H1 (cell line): ENCODE measurements at regions not wholly inside any gene's neighbourhood (a gene's known extent, or its start where the extent isn't known, plus 50 kb on each side); places are given as distances from the start of the nearest gene placed in this dataset.
A peak's percentile ranks its signal among the peaks of the same experiment; 100 is the strongest.

Experiments used
- CTCF ChIA-PET: fragments of 300-600 bp; sonication (Branson Sonifier 250); formaldehyde crosslinking; loops from one replicate; lab custom pipeline; 2021; ENCODE audit not compliant: partially characterized antibody; lab: Charles Lee
- POLR2A ChIA-PET: fragments of 300-600 bp; sonication (Branson Sonifier 250); formaldehyde crosslinking; loops from one replicate; lab custom pipeline; 2021; ENCODE audit warnings: inconsistent platforms; ENCODE audit not compliant: partially characterized antibody; lab: Charles Lee
- DNase-seq, 2 experiments: peaks; one replicate each; pipeline versions ENCODE4 v3.0.0 to v3.0.0-alpha.2; 2010 to 2022; ENCODE audit warnings: low spot score in 2 of 2, low read depth in 1 of 2, mixed read lengths in 1 of 2
- FAIRE-seq: peaks from 2 replicates; lab custom pipeline; 2011; peaks lifted over from hg19 to GRCh38; lab: Jason Lieb, UNC
- H2AFZ ChIP-seq: 2 replicates; pipeline ENCODE4 v1.8.1; 2012; ENCODE audit warnings: low read length, inconsistent platforms
- H2AK5ac ChIP-seq: 2 replicates; pipeline ENCODE4 v1.6.1; 2013; ENCODE audit warnings: low read depth, low read length
- H2BK120ac ChIP-seq: replicated peaks from 2 replicates; pipeline ENCODE3; 2013; ENCODE audit warnings: low read depth, low read length, inconsistent platforms
- H2BK12ac ChIP-seq: 2 replicates; pipeline ENCODE4 v1.6.1; 2013; ENCODE audit warnings: low read depth, low read length
- H2BK15ac ChIP-seq: 2 replicates; pipeline ENCODE4 v1.6.1; 2013; ENCODE audit warnings: low read length
- H2BK20ac ChIP-seq: 2 replicates; pipeline ENCODE4 v1.6.1; 2013; ENCODE audit warnings: low read length
- H2BK5ac ChIP-seq: 2 replicates; pipeline ENCODE4 v1.6.1; 2013; ENCODE audit warnings: low read depth, low read length
- H3K14ac ChIP-seq: 2 replicates; pipeline ENCODE4 v1.6.1; 2013; ENCODE audit warnings: inconsistent platforms; ENCODE audit not compliant: insufficient read length
- H3K18ac ChIP-seq: 2 replicates; pipeline ENCODE4 v1.6.1; 2013; ENCODE audit warnings: low read length; ENCODE audit errors: extremely low read depth
- H3K23ac ChIP-seq: 2 replicates; pipeline ENCODE4 v1.6.1; 2013; ENCODE audit warnings: inconsistent platforms; ENCODE audit not compliant: insufficient read length
- H3K23me2 ChIP-seq: 2 replicates; pipeline ENCODE4 v1.6.1; 2013; ENCODE audit warnings: low read depth, low read length
- H3K27ac ChIP-seq: 2 replicates; pipeline ENCODE4 v1.6.1; 2011; ENCODE audit warnings: low read depth, low read length, inconsistent platforms
- H3K27me3 ChIP-seq, 4 experiments: replicated peaks in 1 of 4; 1 replicate in 1 of 4; 2 replicates in 3 of 4; pipeline versions ENCODE4 v1.6.1 to v1.8.1; 2011 to 2013; ENCODE audit warnings: low read length in 3 of 4, mild to moderate bottlenecking in 3 of 4, inconsistent platforms in 2 of 4, mixed read lengths in 2 of 4, moderate library complexity in 1 of 4; ENCODE audit not compliant: control insufficient read depth in 3 of 4, insufficient read depth in 3 of 4; ENCODE audit errors: extremely low read depth in 1 of 4
- H3K36me3 ChIP-seq, 4 experiments: 2 replicates each; pipeline versions ENCODE4 v1.6.1 to v1.8.1; 2011 to 2013; ENCODE audit warnings: mild to moderate bottlenecking in 4 of 4, low read length in 3 of 4, moderate library complexity in 2 of 4, control low read depth in 1 of 4, inconsistent platforms in 1 of 4; ENCODE audit not compliant: insufficient read depth in 4 of 4, control insufficient read depth in 2 of 4
- H3K4ac ChIP-seq: replicated peaks from 2 replicates; pipeline ENCODE3; 2013; ENCODE audit warnings: low read length, low read depth, mixed read lengths, inconsistent platforms; ENCODE audit not compliant: insufficient read length
- H3K4me1 ChIP-seq, 4 experiments: replicated peaks in 1 of 4; 1 replicate in 1 of 4; 2 replicates in 3 of 4; pipeline versions ENCODE4 v1.6.1 to v1.8.1; 2011 to 2013; ENCODE audit warnings: low read length in 3 of 4, inconsistent platforms in 2 of 4, mixed read lengths in 1 of 4; ENCODE audit not compliant: insufficient read depth in 4 of 4, control insufficient read depth in 3 of 4
- H3K4me2 ChIP-seq, 2 experiments: 2 replicates each; pipeline versions ENCODE4 v1.6.1 to v1.8.1; 2011 to 2013; ENCODE audit warnings: low read depth in 2 of 2, low read length in 2 of 2, control low read depth in 1 of 2, inconsistent platforms in 1 of 2, mild to moderate bottlenecking in 1 of 2; ENCODE audit not compliant: insufficient read depth in 1 of 2
- H3K4me3 ChIP-seq, 4 experiments: fragments of 200-600, 300-600 bp in 1 of 4; sonication (generic), shearing (Covaris generic), sonication (Bioruptor Twin) in 1 of 4; 2 replicates each; pipeline versions ENCODE4 v1.5.1 to v1.8.1; 2011 to 2016; ENCODE audit warnings: low read length in 4 of 4, low read depth in 3 of 4, control low read depth in 2 of 4, inconsistent platforms in 2 of 4, mild to moderate bottlenecking in 2 of 4, mixed read lengths in 1 of 4, moderate library complexity in 1 of 4; ENCODE audit not compliant: insufficient read depth in 2 of 4; ENCODE audit errors: extremely low read depth in 1 of 4
- H3K56ac ChIP-seq: replicated peaks from 2 replicates; pipeline ENCODE3; 2013; ENCODE audit warnings: low read depth, mild to moderate bottlenecking, mixed read lengths, low read length, inconsistent platforms; ENCODE audit not compliant: insufficient read length
- H3K79me1 ChIP-seq: 2 replicates; pipeline ENCODE4 v1.6.1; 2013; ENCODE audit warnings: low read depth, low read length, control low read depth
- H3K79me2 ChIP-seq, 2 experiments: 2 replicates each; pipeline versions ENCODE4 v1.6.1 to v1.8.1; 2012 to 2013; ENCODE audit warnings: low read length in 2 of 2, mild to moderate bottlenecking in 2 of 2, inconsistent platforms in 1 of 2; ENCODE audit not compliant: insufficient read depth in 2 of 2, control insufficient read depth in 1 of 2
- H3K9ac ChIP-seq, 4 experiments: replicated peaks in 1 of 4; 1 replicate in 1 of 4; 2 replicates in 3 of 4; pipeline versions ENCODE4 v1.6.1 to v1.8.1; 2011 to 2013; ENCODE audit warnings: low read depth in 3 of 4, low read length in 3 of 4, control low read depth in 2 of 4, mild to moderate bottlenecking in 2 of 4, moderate library complexity in 2 of 4, inconsistent platforms in 1 of 4; ENCODE audit errors: extremely low read depth in 1 of 4
- H3K9me3 ChIP-seq, 2 experiments: 2 replicates each; pipeline versions ENCODE4 v1.6.1 to v1.8.1; 2012 to 2013; ENCODE audit warnings: mild to moderate bottlenecking in 2 of 2, moderate library complexity in 2 of 2, control low read depth in 1 of 2, inconsistent platforms in 1 of 2, low read depth in 1 of 2, low read length in 1 of 2, mixed read lengths in 1 of 2; ENCODE audit not compliant: insufficient read depth in 2 of 2
- H4K20me1 ChIP-seq, 2 experiments: replicated peaks in 1 of 2; 2 replicates each; pipeline versions ENCODE3 to v1.8.1; 2011 to 2013; ENCODE audit warnings: inconsistent platforms in 2 of 2, low read length in 2 of 2, mild to moderate bottlenecking in 1 of 2; ENCODE audit not compliant: insufficient read depth in 2 of 2, control insufficient read depth in 1 of 2
- H4K5ac ChIP-seq: 2 replicates; pipeline ENCODE4 v1.6.1; 2013; ENCODE audit warnings: low read length, low read depth, mixed read lengths, inconsistent platforms; ENCODE audit not compliant: insufficient read length
- H4K8ac ChIP-seq: 2 replicates; pipeline ENCODE4 v1.8.0; 2013; ENCODE audit warnings: mild to moderate bottlenecking, moderate library complexity, low read length, inconsistent platforms; ENCODE audit not compliant: insufficient read depth; ENCODE audit errors: extremely low read depth
- H4K91ac ChIP-seq: replicated peaks from 2 replicates; pipeline ENCODE3; 2013; ENCODE audit warnings: low read length, mixed read lengths, inconsistent platforms; ENCODE audit not compliant: insufficient read length
- ATF2 ChIP-seq: IDR thresholded peaks from 2 replicates; pipeline ENCODE4 v1.6.1; 2012; ENCODE audit warnings: low read length, inconsistent platforms
- EZH2 ChIP-seq: fragments of 200-600 bp; sonication (generic); IDR thresholded peaks from 2 replicates; pipeline ENCODE4 v1.7.1; 2012; ENCODE audit warnings: low read depth, mild to moderate bottlenecking, moderate library complexity, low read length, inconsistent platforms; ENCODE audit not compliant: severe bottlenecking
- POLR2AphosphoS5 ChIP-seq: IDR thresholded peaks from 2 replicates; pipeline ENCODE4 v1.6.1; 2011; ENCODE audit warnings: low read depth, low read length
- RFX5 ChIP-seq: IDR thresholded peaks from 2 replicates; pipeline ENCODE4 v1.6.1; 2011; ENCODE audit warnings: low read depth, low read length, improper control_type of control experiment, borderline replicate concordance
- RNF2 ChIP-seq: fragments of 200-900, 300-1000 bp; sonication (generic); IDR thresholded peaks from 2 replicates; pipeline ENCODE4 v1.7.1; 2016; ENCODE audit warnings: borderline replicate concordance, low read depth, mild to moderate bottlenecking, antibody characterized with exemption, low read length; ENCODE audit not compliant: poor library complexity, severe bottlenecking; ENCODE audit errors: missing control alignments
- SAP30 ChIP-seq: fragments of 300-600 bp; sonication (generic); IDR thresholded peaks from 2 replicates; pipeline ENCODE4 v1.7.1; 2012; ENCODE audit warnings: low read length, moderate library complexity, mild to moderate bottlenecking, inconsistent platforms; ENCODE audit not compliant: insufficient read depth, insufficient replicate concordance
- SIX5 ChIP-seq: IDR thresholded peaks from 2 replicates; pipeline ENCODE4 v1.6.1; 2011; ENCODE audit warnings: mild to moderate bottlenecking, low read depth, low read length
- SRF ChIP-seq: IDR thresholded peaks from 2 replicates; pipeline ENCODE4 v1.6.1; 2011; ENCODE audit warnings: mild to moderate bottlenecking, low read depth, low read length, moderate library complexity
- SUZ12 ChIP-seq: fragments of 200-600 bp; sonication (generic); IDR thresholded peaks from 2 replicates; pipeline ENCODE4 v1.6.1; 2012; ENCODE audit warnings: mild to moderate bottlenecking, inconsistent platforms, low read length, moderate library complexity, mixed read lengths
- YY1 ChIP-seq: IDR thresholded peaks from 2 replicates; pipeline ENCODE4 v1.6.1; 2011; ENCODE audit warnings: low read depth, mild to moderate bottlenecking, low read length
- WGBS, 2 experiments: shearing (Covaris generic) in 1 of 2; methylation state at CpG; one replicate each; pipeline versions ENCODE4 v1.1.6 to v1.1.7; 2013 to 2015; ENCODE audit warnings: low lambda C conversion rate in 2 of 2, mixed read lengths in 2 of 2, inconsistent platforms in 1 of 2, low coverage in 1 of 2, missing lambda C conversion rate in 1 of 2; ENCODE audit not compliant: insufficient replicate concordance in 2 of 2, insufficient coverage in 1 of 2, insufficient read length in 1 of 2; ENCODE audit errors: extremely low coverage in 1 of 2, missing lambda C conversion rate in 1 of 2; 5-methylcytosine and 5-hydroxymethylcytosine counted together

DNA sequence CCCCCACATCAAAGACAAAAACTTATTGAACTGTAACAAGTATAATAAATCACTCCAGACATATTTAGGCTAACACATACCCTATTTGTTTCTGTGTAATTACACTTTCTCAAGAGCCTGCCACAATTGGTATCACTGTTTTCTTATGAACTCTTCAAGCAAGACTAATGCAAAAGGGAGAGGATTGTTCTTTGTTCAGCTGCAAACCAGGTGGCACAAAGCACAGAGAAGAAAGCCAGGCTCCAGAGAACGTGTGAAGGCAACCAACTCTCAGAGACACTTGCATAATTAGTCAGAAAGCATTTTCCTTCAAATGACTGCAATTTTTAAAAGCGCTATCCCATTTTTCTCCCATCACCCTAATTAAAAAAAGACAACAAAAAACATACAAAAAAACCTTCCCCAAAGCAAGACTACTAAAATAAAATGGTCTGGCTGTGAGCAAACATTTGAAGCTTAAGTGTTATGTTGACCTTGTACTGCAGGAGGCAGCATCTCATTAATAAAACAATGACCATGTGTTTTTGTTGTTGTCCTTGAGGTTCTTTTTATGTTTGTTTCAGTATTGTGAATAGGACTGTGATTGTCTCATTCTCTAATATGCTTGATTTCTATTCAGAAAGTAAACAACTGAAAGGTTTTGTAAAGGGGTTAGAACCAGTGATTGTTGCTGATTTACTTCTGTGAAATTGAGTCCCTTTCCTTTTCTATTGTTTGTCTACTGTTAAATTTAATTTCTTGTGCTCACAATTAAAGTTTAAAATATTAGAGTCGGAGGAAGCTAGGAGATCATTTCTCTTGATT is 452.7 kb upstream of the PDE3A start:
- DNase-seq (no peak), FAIRE-seq (peak; percentile 95)
- no peak overlapping the region for H3K4me3 ChIP-seq
- H4K20me1 ChIP-seq = no peaks in the 10 kb centered on the region
- H3K9me3 ChIP-seq = no peaks in the 10 kb centered on the region
- no peaks in the 10 kb centered on the region for H3K27me3 ChIP-seq
- H2AFZ ChIP-seq = peak overlapping the region; percentile 11; the same call in 1 of the 2 replicates
- H3K14ac ChIP-seq = no peak overlapping the region
- no peaks in the 10 kb centered on the region for H3K36me3 ChIP-seq
- no peak overlapping the region for H3K27ac ChIP-seq
- H3K79me2 ChIP-seq = no peaks in the 10 kb centered on the region
- ChIA-PET POLR2A (interaction anchor here (1.0 to 1.8 kb wide), 2 partner anchors 388 to 453 kb away, joined by 3 to 4 read pairs; partner anchors contain the start of gene PDE3A), CTCF (interaction anchor here (0.6 to 3.0 kb wide), 34 partner anchors 10 to 464 kb away, joined by 3 to 15 read pairs (median 4); no protein-coding TSS in a partner anchor)
- no peak overlapping the region for H2BK15ac ChIP-seq
- no peak overlapping the region for H4K8ac ChIP-seq
- peak overlapping the region; percentile 8 for H2BK120ac ChIP-seq
- H3K4me1 ChIP-seq = peaks cover 0 to 15% (median 4%) of the 10 kb centered on the region in 4 experiments; a peak in 3 of 7 replicates
- WGBS, 2 experiments = 29% methylated on average over 3 of the region's 3 CpGs; no CpG with 5 or more reads in 1 of the 2 experiments
- H3K23ac ChIP-seq = no peak overlapping the region
- no peak overlapping the region for H4K91ac ChIP-seq
- H3K9ac ChIP-seq = no peak overlapping the region
- no peaks in the 10 kb centered on the region for H3K79me1 ChIP-seq
- no peak overlapping the region for H2BK20ac ChIP-seq
- H2AK5ac ChIP-seq = no peak overlapping the region
- H4K5ac ChIP-seq = no peak overlapping the region
- no peak overlapping the region for H3K56ac ChIP-seq
- H3K4ac ChIP-seq = no peak overlapping the region
- no peak overlapping the region for H3K18ac ChIP-seq
- no peak overlapping the region for H2BK5ac ChIP-seq
- H3K23me2 ChIP-seq = no peaks in the 10 kb centered on the region
- 0 out of 4 replicates have a peak overlapping the region, but pooled peaks of 1 of the 2 experiments have one; percentile 36 for H3K4me2 ChIP-seq
- no peak overlapping the region for H2BK12ac ChIP-seq
- TF ChIP-seq SUZ12 = no peak
- no peak for TF ChIP-seq YY1
- no peak for TF ChIP-seq SRF
- TF ChIP-seq RNF2 = no peak
- no peak for TF ChIP-seq SIX5
- TF ChIP-seq RFX5 = no peak
- no peak for TF ChIP-seq EZH2
- TF ChIP-seq SAP30 = no peak
- TF ChIP-seq POLR2AphosphoS5 = no peak
- TF ChIP-seq ATF2 = no peak
